NCI-H2081 (cell line): ENCODE measurements at regions not wholly inside any gene's neighbourhood (a gene's known extent, or its start where the extent isn't known, plus 50 kb on each side); places are given as distances from the start of the nearest gene placed in this dataset.
A peak's percentile ranks its signal among the peaks of the same experiment; 100 is the strongest.
"Not testable (repeated sequence)": the region's sequence is repeated elsewhere in the genome, so short reads cannot be mapped to it uniquely, and the experiment has no call there.

ENCODE experiments used
- DNase-seq, 2 experiments: peaks; one replicate each; lab custom pipeline; 2025; lab: John Stamatoyannopoulos, UW

GRCh38 chr5:133881576-133882388 lies 86.6 kb downstream of the C5orf15 start:
- DNase-seq, result peak in 1 of 2 experiments; percentile 11

GRCh38 chr5:133878236-133878555 lies 90.2 kb downstream of the C5orf15 start:
- DNase-seq, result no peak

GRCh38 chr5:133877351-133878235 lies 90.8 kb downstream of the C5orf15 start:
- DNase-seq, result no peak

GRCh38 chr5:133876266-133876665 lies 92.2 kb downstream of the C5orf15 start:
- no peak for DNase-seq

GRCh38 chr5:133875179-133875578 lies 93.2 kb downstream of the C5orf15 start:
- no peak for DNase-seq

GRCh38 chr5:133873449-133873848 lies 95.0 kb downstream of the C5orf15 start:
- no peak for DNase-seq

- DNase-seq, result no peak
Observed at GRCh38 chr5:133870661-133871060, 97.8 kb downstream of the C5orf15 start.

GRCh38 chr5:133869519-133870335 lies 98.7 kb downstream of the C5orf15 start:
- no peak for DNase-seq

- DNase-seq, result peak; percentile 44 to 47
Observed at GRCh38 chr5:133868946-133869518, 99.4 kb downstream of the C5orf15 start.

- DNase-seq, result no peak
Observed at GRCh38 chr5:133867851-133868545, 100.4 kb downstream of the C5orf15 start.

- no peak for DNase-seq
Observed at GRCh38 chr5:133867341-133867740, 101.1 kb downstream of the C5orf15 start.

GRCh38 chr5:133866903-133867245 lies 101.6 kb downstream of the C5orf15 start:
- no peak for DNase-seq

GRCh38 chr5:133866160-133866902 lies 102.1 kb downstream of the C5orf15 start:
- no peak for DNase-seq

GRCh38 chr5:133865113-133865512 lies 103.3 kb downstream of the C5orf15 start:
- DNase-seq, result no peak

GRCh38 chr5:133864711-133865110 lies 103.7 kb downstream of the C5orf15 start:
- DNase-seq, result no peak

- DNase-seq, result no peak
Observed at GRCh38 chr5:133863857-133864585, 104.4 kb downstream of the C5orf15 start.

GRCh38 chr5:133861161-133861737 lies 107.2 kb downstream of the C5orf15 start:
- DNase-seq, result no peak

GRCh38 chr5:133859073-133859472 lies 109.4 kb downstream of the C5orf15 start:
- DNase-seq, result no peak

GRCh38 chr5:133857595-133858313 lies 110.7 kb downstream of the C5orf15 start:
- DNase-seq, result not testable (repeated sequence)
